ENCODE measurements at regions not wholly inside any gene's neighbourhood (a gene's known extent, or its start where the extent isn't known, plus 50 kb on each side); places are given as distances from the start of the nearest gene placed in this dataset.

GRCh38 chr22:49331223-49331815, 496.4 kb downstream of the BRD1 start:
- DNase-seq: no peak

DNA sequence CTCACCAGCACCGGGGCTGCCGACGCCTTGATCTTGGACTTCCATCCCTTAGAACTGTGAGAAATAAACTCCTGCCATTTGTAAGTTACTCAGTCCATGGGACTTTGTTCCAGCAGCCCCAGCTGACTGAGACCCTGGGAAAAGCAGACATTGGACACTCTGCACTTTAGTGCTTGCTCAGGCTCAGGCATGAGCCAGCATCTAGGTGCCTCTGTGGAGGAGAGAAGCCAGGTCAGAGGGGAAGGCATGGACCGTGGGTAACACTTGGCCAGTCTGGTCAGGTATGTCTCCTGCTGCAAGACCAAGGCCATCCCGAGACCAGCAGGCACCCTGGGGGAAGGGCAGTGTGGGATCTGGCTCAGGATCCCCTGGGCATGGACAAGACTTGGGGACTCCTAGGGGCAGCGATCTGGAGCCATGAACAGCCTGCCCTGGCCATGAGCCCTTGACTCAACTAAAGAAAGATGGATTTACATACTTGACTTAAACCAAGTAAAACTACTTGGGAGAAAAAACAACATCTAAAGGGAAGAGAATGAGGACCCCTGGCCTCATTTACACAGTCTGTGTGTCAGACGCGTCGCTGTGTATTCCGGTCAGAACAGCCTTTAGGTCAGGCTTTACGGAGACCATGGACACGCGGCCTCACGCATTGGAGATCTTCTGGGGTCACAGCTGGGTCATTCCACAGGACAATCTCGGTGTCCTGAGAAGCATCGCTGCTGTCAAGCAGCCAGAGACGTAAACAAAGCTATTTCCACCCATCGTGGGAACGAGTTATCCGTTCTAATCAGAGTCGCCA, 497.1 kb downstream of the BRD1 start:
- no peak for DNase-seq

GRCh38 chr22:49329636-49330035, 498.0 kb downstream of the BRD1 start:
- DNase-seq: no peak

DNA sequence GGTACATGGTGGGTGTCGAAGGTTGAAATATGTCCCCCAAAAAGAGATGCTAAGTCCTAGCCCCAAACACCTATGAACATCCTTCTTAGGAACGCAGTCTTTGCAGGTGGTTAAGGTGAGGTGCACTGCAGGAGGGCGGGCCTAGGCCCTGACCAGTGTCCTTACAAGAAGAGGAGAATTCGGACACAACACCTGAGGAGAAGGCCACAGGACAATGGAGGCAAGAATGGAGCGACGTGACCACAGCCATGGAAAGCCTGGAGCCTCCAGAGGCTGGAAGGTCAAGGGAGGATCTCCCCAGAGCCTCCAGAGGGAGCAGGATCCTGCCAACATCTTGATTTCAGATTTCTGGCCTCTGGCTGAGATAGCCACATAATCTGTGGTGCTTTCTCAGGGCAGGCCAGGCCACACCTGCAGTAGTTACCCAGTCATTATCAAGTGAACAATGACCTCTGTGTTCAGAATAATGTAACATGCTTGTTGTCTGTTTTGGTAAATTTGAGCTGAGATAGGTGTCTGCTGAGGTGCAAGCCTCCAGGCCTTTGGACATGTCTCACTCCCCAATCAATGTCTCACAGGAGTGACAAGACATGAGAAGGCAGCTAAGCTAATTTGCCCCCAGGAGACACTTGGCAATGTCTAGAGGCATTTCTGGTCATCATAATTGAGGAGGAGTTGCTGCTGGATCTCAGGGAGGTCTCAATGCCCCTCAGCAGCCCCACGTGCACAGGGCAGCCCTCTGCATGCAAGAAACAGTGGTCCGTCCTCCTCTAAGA, 498.9 kb downstream of the BRD1 start:
- no peak for DNase-seq

DNA sequence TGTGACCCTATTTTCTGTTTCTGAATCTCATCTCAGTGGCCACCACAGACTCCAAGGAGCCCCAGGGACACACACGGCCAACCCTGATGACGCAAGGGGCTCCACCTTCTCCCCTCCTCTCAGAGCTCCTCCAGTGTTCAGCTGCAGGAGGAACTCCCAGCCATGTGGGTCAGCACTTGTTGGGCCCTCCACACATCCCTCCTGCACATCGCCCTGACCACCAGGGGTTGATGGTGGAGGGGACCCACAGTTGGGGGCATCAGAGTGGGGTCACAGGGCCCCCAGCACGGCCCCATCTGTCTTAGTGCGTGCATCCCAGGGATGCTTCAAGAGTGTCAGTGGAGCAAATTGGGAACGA, 499.6 kb downstream of the BRD1 start:
- DNase-seq: no peak

- no peak for DNase-seq
Observed at GRCh38 chr22:49327411-49328117, 500.1 kb downstream of the BRD1 start.

DNA sequence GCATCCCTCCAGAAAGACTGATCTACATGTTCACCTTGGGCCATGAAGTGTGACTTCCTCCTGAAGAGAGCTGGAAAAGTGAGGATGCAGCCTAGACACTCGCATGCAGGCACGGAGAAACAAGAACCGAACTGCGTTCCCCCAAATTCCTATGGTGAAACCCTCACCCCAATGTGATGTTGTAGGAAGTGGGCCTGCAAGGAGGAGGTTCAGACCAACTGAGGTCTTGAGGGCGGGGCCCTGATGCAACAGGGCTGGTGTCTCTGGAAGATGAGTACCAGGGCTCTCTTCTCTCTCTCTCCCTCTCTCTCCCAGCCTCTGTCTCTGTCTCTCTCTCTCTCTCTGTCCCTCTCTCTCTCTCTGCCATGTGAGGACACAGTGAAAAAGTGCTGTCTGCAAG, 501.1 kb downstream of the BRD1 start:
- DNase-seq: no peak

GRCh38 chr22:49325531-49326395, 501.9 kb downstream of the BRD1 start:
- DNase-seq: no peak

DNA sequence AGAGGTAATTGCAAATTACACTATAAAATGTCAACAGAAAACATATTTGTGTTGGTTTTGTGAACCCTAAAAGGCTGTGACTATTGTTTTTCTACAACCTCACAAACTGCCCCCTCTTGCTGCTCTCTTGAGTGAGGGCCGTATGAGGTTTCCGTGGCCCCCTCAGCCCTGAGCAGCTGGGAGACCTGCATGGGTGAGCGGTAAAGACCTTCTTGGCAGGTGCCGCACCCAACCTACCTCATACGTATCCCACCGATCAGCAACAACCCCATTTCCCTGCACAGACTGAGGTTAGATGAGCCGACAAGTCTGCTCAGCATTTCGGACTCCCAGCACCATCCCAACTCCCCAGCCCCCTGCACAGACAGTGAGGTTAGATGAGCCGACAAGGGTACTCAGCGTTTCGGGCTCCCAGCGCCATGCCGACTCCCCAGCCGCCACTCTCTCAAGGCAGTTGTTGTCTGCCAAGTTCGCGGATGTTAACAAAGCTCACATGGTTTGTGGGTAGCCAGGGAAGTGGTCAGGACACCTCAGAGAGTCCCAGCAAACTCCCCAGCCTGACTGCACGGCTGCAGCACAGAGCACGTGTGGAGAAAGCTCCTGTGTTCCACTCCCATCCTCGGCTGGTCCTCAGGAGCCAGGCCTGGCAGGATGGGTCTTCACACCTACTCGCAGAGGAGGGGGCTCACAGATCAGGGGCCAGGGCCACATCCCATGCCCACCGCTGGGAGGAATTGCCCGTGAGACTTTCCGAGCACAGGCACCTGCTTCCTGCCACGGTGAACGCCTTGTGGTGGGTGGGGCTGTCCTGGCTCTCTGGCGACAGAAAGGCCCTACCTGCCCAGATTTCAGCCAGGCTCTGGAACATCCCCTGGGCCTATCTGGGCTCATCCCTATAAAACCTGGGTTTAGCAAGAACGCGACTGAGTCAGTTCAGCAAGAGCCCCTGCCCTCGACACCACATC, 502.9 kb downstream of the BRD1 start:
- DNase-seq: no peak

DNA sequence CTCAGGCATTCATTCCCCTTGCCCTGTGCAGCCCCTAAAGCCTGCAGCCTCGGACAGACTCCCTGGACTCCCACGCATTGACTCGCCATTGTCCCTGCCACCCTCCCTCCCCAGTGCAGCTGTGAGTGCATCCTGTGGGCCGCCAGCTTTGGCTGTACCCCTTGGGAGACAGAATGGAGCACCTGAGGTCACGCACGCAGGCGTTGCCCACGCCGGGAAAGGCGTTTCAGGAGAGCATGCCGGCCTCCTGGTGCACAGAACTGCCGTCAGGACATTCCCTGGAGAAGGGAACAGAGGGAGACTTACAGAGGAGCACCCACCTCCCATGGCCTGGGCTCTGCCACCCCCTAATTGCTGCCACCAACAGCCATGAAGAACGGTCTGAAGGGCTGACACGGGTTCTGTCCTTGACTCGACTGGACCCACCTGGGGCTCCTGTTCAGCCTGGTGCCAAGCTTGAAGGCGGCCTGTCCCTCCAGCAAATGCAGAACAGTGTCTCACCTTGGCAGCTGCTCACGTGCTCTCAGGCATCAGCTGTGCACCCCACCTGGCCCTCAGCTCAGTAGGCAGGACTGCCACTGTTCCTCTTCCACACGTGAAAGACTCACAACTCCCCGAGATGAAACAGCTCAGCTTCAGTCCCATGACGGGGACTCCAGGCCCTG, 503.8 kb downstream of the BRD1 start:
- no peak for DNase-seq

GRCh38 chr22:49322861-49323622, 504.6 kb downstream of the BRD1 start:
- no peak for DNase-seq

DNA sequence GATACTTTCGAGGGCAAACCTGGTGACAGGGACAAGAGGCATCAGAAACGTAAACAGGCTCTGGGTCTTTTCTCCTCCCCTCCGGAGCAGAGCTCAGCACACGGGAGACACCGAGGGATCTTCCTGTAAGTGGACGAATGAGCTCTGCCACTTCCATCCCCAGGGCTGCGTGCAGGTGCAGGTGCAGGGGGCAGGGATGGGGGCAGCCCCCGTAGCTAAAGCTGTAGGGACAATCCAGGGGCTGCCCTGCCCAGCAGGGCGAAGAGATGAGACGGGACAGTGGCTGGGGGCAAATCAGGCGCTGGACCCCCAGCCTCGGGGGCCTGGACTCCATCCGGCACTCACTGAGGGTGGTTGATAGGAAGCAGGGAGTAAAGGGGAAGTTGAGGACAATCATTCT, 505.4 kb downstream of the BRD1 start:
- no peak for DNase-seq

DNA sequence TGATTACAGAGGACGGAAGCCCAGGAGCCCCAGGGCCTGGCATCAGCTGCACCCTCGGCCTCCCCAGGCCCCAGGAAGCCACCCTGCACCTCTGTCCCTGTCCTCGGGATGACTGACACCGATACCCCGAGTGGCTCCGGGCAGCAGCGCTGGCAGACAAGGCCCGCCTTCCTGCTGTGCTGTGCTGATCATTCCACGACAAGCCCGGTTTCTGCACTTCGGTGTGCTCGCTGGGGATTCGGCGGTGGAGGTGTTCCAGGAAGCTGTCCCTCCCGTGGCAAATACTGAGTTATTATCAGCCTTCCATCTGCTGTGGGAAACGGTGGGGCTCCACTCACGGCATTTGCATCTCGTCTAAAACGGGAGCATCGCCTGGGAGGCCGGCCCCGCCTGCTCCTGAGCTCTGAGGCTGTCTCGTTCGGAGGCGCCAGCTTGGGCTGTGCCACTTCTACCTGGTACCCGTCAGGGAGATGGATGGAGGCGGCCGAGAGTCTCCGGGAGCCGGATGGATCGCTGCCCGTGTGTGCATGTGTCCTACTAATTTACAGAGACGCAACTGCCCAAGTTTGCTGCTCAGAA, 506.1 kb downstream of the BRD1 start:
- no peak for DNase-seq

GRCh38 chr22:49320714-49321476, 506.8 kb downstream of the BRD1 start:
- DNase-seq: no peak

DNA sequence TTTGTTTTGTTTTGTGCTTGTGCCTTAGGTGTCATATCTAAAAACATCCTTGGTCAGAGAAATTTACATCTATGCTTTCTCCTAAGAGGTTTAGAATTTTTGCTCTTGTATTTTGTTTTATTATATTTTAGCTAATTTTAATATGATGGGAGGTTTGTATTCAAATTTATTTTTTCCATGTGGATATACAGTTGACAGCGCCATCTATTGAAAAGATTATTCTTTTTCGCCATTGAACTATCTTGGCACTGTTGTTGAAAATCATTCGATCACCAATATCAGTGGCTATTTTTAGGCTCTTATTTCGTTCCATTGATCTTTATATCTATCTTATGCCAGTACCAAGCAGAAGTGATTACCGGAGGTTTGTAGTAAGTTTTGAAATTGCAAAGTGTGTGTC, 510.3 kb downstream of the BRD1 start:
- no peak for DNase-seq

- DNase-seq: no peak
Observed at GRCh38 chr22:49312601-49313000, 515.1 kb downstream of the BRD1 start.

DNA sequence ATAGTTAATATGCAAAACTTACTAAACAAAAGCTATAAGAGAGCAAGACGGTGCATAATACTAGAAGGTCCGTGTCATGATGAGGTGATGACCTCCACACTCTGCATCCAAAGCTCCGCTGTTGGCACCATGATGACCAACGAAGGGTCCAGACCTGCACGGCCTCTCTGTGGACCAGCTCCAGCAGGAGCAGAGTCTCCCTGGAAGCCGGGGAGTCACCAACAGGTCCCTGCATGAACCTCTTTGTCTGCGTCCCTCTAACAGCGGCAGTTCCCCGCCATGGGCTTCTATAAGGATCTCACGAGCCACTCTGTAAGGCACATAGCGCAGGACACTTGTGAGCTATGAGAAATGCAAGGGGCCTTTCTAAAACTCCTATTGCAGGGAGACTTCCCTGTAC, 517.3 kb downstream of the BRD1 start:
- DNase-seq: no peak

DNA sequence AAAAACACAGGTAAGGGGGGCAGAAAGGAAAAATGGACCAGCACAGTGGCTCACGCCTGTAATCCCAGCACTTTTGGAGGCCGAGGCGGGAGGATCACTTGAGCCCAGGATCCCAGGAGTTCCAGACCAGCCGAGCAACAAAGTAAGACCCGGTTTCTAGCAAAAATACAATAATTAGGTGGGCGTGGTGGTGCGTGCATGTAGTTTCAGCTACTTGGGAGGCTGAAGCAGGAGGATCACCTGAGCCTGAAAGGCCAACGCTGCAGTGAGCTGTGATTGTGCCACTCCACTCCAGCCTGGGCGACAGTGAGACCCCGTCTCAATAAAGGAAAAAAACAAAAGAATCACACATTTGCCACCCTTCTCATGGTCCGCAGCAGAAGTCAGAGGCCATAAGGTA, 519.4 kb downstream of the BRD1 start:
- no peak for DNase-seq

GRCh38 chr22:49307870-49308269, 519.8 kb downstream of the BRD1 start:
- no peak for DNase-seq

All from NCI-H345 (cell line).